T-helper 1 cell treated with Interleukin-12 subunit alpha and Interleukin-12 subunit beta and Interleukin-4 antibody, amounts not matched to agents 30 μg/mL and 1 μg/mL, for 36 hours (primary cell): ENCODE measurements at regions not wholly inside any gene's neighbourhood (a gene's known extent, or its start where the extent isn't known, plus 50 kb on each side); places are given as distances from the start of the nearest gene placed in this dataset.

ENCODE experiments used
- H3K27ac Mint-ChIP-seq: one replicate; pipeline ENCODE4 v1.8.0; 2021; ENCODE audit warnings: mild to moderate bottlenecking, mixed read lengths
- H3K27me3 Mint-ChIP-seq: one replicate; pipeline ENCODE4 v1.8.0; 2021; ENCODE audit warnings: low read depth, mixed read lengths
- H3K36me3 Mint-ChIP-seq: one replicate; pipeline ENCODE4 v1.8.0; 2021; ENCODE audit warnings: low read depth, mixed read lengths
- H3K4me1 Mint-ChIP-seq: one replicate; pipeline ENCODE4 v1.8.0; 2021; ENCODE audit warnings: low read depth, mixed read lengths
- H3K4me3 Mint-ChIP-seq: one replicate; pipeline ENCODE4 v1.8.0; 2021; ENCODE audit warnings: mild to moderate bottlenecking, moderate library complexity, mixed read lengths
- H3K9me3 Mint-ChIP-seq: one replicate; pipeline ENCODE4 v1.8.0; 2021; ENCODE audit warnings: mixed read lengths

DNA sequence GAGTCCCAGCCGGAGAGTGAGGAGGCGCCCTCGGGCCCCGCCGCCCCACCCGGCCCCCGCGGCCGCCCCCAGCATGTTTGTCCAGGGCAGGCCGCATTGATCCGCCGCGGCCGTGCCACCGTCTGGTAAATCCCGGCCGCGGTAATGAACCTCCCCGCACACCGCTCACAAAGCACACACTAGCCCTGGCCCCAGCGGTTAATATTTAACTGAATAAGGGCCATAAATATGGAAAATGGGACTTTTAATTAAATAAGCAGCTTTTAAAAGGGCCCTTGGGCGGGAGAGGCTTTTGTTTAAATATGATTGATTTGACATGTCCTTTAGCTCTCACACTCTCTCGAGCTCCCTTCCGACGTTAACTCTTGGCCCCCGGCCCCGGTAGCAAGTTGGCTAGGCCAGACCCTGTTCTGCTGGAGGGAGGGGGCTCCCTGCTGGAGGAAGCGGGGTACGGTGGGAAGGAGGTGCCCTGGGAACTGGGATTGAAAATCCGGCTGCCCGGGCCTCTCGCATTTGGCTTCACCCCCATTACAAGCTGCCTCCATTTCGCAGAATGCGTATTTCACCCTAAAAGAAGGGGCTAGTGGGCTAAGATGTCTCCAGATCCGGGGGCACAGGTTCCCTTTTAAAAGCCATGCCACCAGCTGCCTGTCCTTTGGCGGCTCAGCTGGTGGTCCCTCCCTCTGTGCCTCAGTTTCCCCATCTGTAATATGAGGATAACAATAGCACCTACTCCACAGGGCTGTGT, 199.8 kb downstream of the RBM19 start:
- Mint-ChIP-seq H3K36me3 (no peaks in the 10 kb centered on the region), H3K4me3 (no peak overlapping the region), H3K9me3 (no peaks in the 10 kb centered on the region), H3K4me1 (no peaks in the 10 kb centered on the region), H3K27me3 (peaks cover 3% of the 10 kb centered on the region), H3K27ac (no peak overlapping the region)

DNA sequence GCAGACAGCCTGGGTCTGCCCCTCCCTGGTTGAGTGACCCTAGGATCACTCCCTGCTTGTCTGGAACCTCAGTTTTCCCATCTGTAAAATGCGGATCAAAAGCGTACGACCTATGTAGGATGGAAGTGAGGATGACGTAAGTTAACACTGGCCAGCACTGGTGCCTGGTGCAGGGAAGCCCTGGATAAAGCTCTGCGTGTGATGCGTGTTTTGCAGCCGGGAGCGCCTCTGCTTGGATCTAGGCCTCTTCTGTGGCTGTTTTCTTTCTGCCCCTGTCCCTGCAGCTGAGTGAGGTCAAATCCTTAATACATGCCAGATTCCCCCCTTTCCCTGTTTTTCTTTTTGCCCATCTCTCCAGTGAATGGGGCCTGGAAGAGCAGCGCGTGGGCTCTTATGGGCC, 201.5 kb downstream of the RBM19 start:
- Mint-ChIP-seq H3K9me3 (no peaks in the 10 kb centered on the region), H3K27me3 (peaks cover 3% of the 10 kb centered on the region)

GRCh38 chr12:113762882-113763816, 203.0 kb downstream of the RBM19 start:
- no peaks in the 10 kb centered on the region for H3K36me3 Mint-ChIP-seq
- H3K4me1 Mint-ChIP-seq, result no peaks in the 10 kb centered on the region

More for the DNA sequence above, 201.5 kb downstream of the RBM19 start:
- Mint-ChIP-seq H3K27ac (no peak overlapping the region), H3K36me3 (no peaks in the 10 kb centered on the region), H3K4me1 (no peaks in the 10 kb centered on the region), H3K4me3 (no peak overlapping the region)

GRCh38 chr12:113762155-113762881, 203.8 kb downstream of the RBM19 start:
- no peaks in the 10 kb centered on the region for H3K4me1 Mint-ChIP-seq
- no peak overlapping the region for H3K4me3 Mint-ChIP-seq
- no peaks in the 10 kb centered on the region for H3K36me3 Mint-ChIP-seq
- no peaks in the 10 kb centered on the region for H3K27me3 Mint-ChIP-seq
- no peak overlapping the region for H3K27ac Mint-ChIP-seq
- no peaks in the 10 kb centered on the region for H3K9me3 Mint-ChIP-seq

More at GRCh38 chr12:113762882-113763816, 203.0 kb downstream of the RBM19 start:
- no peak overlapping the region for H3K4me3 Mint-ChIP-seq
- H3K27ac Mint-ChIP-seq, result no peak overlapping the region
- H3K27me3 Mint-ChIP-seq, result peaks cover 3% of the 10 kb centered on the region
- H3K9me3 Mint-ChIP-seq, result no peaks in the 10 kb centered on the region

DNA sequence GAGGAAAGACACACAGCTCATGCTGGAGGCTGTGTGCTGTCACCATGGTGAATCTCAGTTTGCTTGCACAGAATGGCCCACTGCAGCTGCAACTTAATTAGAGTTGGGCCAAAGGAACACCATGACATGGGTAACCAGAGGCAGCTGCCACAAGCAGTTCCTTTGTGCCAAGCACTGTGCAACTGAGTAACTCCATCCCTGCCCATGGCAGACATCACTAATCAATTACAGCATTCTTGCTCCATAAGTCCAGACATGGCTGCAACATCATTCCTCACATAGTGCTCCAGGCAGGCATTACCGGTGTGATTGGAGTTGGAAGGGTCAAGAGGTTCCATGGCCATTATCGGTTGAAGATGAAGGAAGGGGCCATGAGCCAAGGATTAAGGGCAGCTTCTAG, 207.0 kb downstream of the RBM19 start:
- Mint-ChIP-seq H3K36me3 (no peaks in the 10 kb centered on the region), H3K9me3 (no peaks in the 10 kb centered on the region), H3K4me1 (no peaks in the 10 kb centered on the region), H3K27me3 (no peaks in the 10 kb centered on the region), H3K4me3 (no peak overlapping the region), H3K27ac (no peak overlapping the region)

DNA sequence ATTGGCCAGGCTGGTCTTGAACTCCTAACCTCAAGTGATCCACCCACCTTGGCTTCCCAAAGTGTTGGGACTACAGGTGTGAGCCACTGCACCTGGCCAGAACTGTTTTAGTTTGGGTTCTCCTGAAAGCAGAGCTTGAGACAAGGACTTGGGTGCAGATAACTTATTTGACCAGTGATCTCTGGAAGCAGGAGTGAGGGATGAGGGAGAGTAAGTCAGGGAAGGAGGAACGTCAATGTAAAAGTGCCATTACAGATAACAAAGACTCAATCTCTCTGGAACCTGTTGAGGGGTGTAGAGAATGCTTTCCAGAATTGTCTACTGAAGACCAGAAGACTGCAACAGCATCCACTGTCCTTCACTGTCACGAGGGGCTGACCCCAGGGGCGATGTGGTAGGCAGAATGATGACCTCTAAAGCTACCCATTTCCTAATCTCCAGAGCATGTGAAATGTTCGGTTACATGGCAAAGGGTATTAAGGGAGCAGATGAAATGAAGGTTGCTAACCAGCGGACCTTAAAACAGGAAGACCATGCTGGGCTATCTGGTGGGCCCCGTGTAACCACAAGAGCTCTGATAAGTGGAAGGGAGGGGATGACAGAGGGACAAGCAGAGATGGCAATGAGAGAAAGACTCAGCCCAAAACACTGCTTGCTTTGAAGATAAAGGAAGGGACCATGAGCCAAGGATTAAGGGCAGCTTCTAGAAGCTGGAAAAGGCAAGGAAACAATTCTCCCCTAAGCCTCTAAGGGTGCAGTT, 207.8 kb downstream of the RBM19 start:
- Mint-ChIP-seq H3K27me3 (no peaks in the 10 kb centered on the region), H3K9me3 (no peaks in the 10 kb centered on the region), H3K27ac (no peak overlapping the region), H3K36me3 (no peaks in the 10 kb centered on the region), H3K4me3 (no peak overlapping the region), H3K4me1 (no peaks in the 10 kb centered on the region)

GRCh38 chr12:113757221-113758002, 208.7 kb downstream of the RBM19 start:
- H3K4me1 Mint-ChIP-seq, result no peaks in the 10 kb centered on the region
- no peak overlapping the region for H3K27ac Mint-ChIP-seq
- no peaks in the 10 kb centered on the region for H3K36me3 Mint-ChIP-seq
- H3K27me3 Mint-ChIP-seq, result no peaks in the 10 kb centered on the region
- H3K9me3 Mint-ChIP-seq, result no peaks in the 10 kb centered on the region
- H3K4me3 Mint-ChIP-seq, result no peak overlapping the region

GRCh38 chr12:113756609-113757008, 209.5 kb downstream of the RBM19 start:
- H3K9me3 Mint-ChIP-seq, result no peaks in the 10 kb centered on the region
- H3K27ac Mint-ChIP-seq, result no peak overlapping the region
- H3K4me3 Mint-ChIP-seq, result no peak overlapping the region
- no peaks in the 10 kb centered on the region for H3K4me1 Mint-ChIP-seq
- no peaks in the 10 kb centered on the region for H3K27me3 Mint-ChIP-seq
- no peaks in the 10 kb centered on the region for H3K36me3 Mint-ChIP-seq

- Mint-ChIP-seq H3K27ac (no peak overlapping the region), H3K4me3 (no peak overlapping the region), H3K9me3 (no peaks in the 10 kb centered on the region), H3K36me3 (no peaks in the 10 kb centered on the region), H3K4me1 (no peaks in the 10 kb centered on the region), H3K27me3 (no peaks in the 10 kb centered on the region)
Observed at GRCh38 chr12:113755098-113755497, 211.0 kb downstream of the RBM19 start.

DNA sequence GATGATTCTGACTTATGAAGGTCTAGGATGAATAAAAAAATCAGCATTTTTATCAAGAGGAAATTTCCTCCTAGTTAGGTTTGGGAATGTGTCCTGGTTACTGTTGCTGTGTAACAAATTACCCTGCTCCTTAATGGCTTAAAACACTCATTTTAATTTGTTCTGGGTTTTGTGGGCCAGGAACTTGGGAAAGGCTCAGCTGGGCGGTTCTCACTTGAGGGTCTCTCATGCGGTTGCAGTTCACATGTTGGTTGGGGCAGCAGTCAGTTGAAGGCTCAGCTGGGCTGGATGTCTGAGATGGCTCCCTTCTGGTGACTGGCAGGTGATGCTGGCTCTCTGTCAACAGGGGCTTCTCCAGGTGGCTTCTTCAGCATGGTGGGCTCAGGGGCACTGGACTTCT, 214.6 kb downstream of the RBM19 start:
- Mint-ChIP-seq H3K36me3 (no peaks in the 10 kb centered on the region), H3K27ac (no peak overlapping the region), H3K27me3 (no peaks in the 10 kb centered on the region), H3K4me3 (no peak overlapping the region), H3K4me1 (no peaks in the 10 kb centered on the region), H3K9me3 (no peaks in the 10 kb centered on the region)

GRCh38 chr12:113749433-113749815, 216.7 kb downstream of the RBM19 start:
- Mint-ChIP-seq H3K27ac (no peak overlapping the region), H3K36me3 (no peaks in the 10 kb centered on the region), H3K4me3 (no peak overlapping the region), H3K4me1 (no peaks in the 10 kb centered on the region), H3K27me3 (no peaks in the 10 kb centered on the region), H3K9me3 (no peaks in the 10 kb centered on the region)

DNA sequence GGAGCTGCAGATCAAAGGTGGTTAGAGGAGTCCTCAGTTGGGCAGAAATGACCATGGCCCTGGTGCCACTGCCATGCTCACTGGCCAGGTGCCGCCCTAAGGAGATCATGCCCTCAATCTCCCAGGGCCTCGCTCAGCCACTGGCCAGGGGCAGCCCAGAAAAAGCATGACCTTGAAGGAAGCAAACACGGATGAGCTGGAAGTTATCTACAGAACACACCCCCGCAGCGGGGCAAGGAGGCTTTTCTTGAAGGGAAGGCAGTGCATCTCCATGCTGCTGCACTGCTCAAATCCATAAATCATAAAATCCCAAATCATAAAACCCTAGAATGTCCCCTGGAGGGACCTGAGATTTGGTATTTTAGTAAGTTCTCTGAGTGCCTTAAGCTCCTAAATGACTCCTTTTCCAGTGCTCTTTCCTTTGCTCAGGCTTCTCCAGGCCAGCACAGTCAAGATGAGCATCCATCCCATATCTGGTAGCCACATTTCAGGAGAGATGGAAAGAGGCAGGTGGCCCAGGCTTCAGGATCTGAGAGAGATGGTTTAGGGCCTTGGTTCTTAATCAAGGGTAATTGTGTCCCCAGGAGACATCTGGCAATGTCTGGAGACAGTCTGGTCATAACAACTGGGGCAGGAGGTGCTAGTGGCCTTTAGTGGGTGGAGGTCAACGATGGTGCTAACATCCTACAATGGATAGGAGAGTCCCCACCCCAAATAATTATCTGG, 217.3 kb downstream of the RBM19 start:
- no peaks in the 10 kb centered on the region for H3K4me1 Mint-ChIP-seq
- no peaks in the 10 kb centered on the region for H3K27me3 Mint-ChIP-seq
- no peak overlapping the region for H3K27ac Mint-ChIP-seq
- H3K36me3 Mint-ChIP-seq, result no peaks in the 10 kb centered on the region
- no peak overlapping the region for H3K4me3 Mint-ChIP-seq
- no peaks in the 10 kb centered on the region for H3K9me3 Mint-ChIP-seq

DNA sequence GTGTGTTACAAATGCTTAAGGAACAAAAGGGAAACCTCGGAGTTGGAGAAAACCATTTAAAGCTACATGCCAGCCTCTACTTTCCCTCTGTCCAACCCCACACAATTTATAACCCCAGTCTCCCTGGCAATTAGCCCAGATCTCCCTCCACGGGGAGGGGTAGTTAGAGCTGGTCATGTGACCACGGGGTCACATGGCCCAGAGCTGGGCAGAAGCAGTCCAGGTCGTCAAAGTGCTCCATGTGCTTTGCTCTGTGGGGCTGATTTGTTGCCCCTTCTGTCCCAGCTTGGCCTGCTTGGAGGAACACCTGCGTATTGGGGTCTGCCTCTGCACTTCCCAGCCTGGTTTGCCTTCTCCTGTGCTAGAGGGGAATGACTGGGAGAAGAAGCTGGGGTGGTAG, 219.1 kb downstream of the RBM19 start:
- Mint-ChIP-seq H3K9me3 (no peaks in the 10 kb centered on the region), H3K4me1 (no peaks in the 10 kb centered on the region), H3K27ac (no peak overlapping the region), H3K4me3 (no peak overlapping the region), H3K36me3 (no peaks in the 10 kb centered on the region), H3K27me3 (no peaks in the 10 kb centered on the region)
